ENCODE measurements at regions not wholly inside any gene's neighbourhood (a gene's known extent, or its start where the extent isn't known, plus 50 kb on each side); places are given as distances from the start of the nearest gene placed in this dataset.
"Not testable (repeated sequence)": the region's sequence is repeated elsewhere in the genome, so short reads cannot be mapped to it uniquely, and the experiment has no call there.

DNA sequence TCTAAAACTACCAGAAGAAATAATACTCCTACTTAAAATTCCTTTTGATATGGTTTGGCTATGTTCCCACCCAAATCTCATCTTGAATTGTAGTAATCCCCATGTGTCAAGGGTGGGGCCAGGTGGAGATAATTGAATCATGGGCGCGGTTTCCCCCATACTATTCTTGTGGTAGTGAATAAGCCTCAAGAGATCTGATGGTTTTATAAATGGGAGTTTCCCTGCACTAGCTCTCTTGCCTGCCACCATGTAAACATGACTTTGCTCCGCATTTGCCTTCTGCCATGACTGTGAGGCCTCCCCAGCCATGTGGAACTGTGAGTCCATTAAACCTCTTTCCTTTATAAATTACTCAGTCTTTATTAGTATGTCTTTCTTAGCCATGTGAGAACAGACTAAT is 390.5 kb downstream of the CHSY3 start:
- not testable (repeated sequence) for DNase-seq

DNA sequence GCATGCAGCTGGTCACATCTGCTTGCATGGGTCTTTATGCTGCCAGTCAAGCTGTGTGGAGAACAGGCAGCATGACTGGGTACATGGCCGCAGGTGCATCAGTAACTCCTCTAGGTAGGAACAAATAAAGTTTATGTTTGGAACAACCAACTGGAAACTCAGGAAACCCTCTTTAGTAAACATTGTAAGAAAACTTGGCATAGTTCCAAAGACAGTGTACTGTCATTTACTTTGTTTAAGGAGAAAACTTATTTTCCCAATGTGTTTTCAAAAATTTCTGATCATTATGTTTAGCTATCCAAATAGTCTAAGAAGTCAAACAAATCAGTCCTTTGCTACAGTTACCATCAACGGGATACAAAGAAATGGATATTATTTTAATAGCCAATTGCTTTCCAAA is 386.0 kb downstream of the CHSY3 start:
- DNase-seq = no peak

DNA sequence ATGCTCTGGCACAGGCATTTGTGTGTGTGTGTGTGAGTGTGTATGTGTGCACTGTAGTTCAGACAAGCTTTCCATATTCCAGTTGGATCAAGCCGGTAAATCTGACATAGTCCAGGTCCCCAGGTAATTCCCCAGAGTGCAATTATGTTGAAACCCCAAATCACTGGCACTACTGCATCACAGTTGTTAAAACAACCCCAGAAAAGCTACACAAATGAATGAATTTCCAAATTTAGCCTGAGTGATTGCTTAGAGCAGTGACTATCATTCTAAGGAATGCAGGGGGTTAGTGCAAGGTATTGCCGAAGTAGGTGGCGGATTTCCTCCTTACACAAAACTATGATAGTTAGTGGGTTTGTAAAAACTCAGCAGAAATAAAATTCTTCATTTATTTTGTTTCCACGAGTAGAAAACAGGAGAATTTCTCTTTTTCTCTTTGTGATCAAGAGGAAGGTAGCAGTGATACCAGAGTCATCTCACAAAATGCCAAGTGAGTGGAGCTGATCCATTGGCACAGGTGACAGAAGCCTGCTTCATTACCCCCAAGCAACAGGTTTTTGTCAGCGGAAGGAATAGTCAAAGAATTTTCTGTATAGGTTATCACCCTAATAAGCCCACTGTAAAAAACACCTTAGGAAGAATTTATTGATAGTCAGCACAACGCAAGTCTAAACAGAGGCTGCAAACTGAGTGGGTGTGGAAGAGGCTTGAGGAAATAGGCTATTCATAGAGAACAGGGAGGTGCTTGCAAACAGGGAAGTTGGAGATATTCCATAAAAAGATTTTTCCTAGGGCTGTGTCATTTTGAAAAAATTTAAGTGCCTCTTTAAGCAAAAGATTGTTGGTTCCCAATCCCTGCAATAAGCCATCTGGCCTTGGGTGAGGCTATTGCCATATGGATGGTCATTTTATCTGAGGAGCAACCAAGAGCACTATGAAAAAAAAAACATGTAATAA is 385.1 kb downstream of the CHSY3 start:
- no peak for DNase-seq

DNA sequence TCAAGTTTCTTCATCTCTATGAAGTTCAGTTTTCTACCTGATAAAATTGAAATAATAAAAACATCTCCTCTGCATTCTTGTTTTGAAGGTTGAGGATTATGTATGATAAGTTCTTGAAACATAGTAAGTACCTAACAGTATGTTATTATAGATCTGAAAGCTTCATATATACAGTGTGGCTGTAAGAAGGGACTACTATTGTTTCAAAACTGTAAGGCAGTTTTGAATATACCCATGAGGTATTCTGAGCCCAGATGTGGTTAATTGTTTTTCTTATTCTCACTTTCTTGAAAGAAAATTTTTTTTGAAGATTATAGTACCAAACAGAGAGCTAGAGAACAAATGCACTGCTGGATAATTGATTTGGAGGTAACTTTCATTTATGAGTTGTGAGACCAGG is 383.2 kb downstream of the CHSY3 start:
- DNase-seq = no peak

DNA sequence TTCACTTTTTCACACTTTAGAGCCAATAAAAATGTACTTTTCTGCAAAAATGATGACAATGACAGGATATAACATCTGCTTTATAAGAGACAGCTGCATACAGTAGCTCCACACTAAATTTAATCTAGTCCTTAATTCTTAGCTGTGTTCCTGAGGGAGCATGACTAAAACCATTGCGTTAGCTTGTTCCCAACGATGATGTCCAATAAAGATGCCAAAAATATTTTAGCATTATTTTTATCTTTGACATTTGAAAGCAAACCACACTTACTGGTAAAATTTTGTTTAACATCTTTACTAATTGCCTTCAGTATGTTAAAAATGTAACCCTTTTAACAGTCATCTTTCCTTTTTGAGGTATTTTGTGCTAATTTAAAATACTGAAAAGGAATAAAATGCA is 382.7 kb downstream of the CHSY3 start:
- DNase-seq = no peak

DNA sequence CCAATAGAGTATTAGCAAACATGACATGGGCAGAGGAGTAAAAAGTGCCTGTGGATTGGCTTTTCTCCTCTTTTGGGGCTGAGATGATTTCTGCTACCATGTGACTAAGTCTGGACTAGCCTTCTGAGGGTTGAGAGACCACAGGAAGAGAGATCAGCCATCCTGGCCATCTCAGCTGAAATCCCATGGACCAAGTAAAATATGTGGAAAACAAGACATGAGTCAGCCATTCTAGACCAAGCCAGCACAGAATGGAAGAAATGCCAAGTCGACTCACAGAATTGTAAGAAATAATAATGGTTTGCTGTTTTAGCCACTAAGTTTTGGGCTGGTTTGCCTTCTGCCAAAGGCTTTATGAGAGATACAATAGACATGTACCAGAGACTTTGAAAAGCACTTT is 377.8 kb downstream of the CHSY3 start:
- no peak for DNase-seq

DNA sequence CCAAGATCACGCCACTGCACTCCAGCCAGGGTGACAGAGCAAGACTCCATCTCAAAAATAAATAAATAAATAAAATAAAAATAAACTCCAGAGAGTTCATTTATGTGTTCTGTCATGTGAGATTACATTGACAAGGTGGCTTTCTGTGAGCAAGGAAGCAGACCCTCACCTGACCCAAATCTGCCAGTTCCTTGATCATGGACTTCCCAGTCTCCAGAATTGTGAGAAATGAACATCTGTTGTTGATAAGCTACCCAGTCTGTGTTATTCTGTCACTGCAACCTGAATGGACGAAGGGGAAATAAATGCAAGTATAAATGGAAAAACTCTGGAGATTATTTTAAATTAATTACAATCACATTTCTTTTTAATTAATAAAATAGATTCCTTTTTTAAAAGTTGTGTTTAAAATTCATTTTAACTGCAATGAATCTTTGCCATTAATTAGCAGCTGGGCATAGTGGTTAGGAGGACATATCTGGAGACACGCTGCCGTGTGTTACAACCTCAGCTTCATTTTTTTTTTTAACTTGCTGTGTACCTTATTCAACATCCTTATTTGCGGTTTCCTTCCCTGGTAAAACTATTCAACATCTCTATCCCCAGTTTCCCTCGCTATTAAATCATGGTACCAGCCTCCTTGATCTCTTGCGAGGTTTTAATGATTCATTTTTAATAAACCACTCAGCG is 376.4 kb downstream of the CHSY3 start:
- DNase-seq = no peak

DNA sequence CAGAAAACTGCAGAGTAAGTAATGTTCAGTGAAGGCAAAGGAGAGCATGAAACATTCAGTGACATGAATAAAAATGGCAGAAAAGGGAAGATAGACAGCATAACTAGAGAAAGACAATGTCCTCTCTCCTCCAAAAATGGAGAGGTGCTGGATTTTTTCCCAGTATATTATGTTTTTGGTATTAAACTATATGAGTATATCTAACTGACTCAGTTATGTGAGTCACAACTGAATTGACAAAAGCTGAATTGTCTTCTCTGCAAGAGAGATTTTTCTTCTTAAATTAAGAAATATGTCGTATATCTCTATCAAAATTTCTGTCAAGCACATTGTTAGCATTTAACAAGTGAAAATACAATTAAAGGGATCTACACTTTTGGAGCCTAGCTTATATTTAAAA is 375.1 kb downstream of the CHSY3 start:
- DNase-seq = no peak

DNA sequence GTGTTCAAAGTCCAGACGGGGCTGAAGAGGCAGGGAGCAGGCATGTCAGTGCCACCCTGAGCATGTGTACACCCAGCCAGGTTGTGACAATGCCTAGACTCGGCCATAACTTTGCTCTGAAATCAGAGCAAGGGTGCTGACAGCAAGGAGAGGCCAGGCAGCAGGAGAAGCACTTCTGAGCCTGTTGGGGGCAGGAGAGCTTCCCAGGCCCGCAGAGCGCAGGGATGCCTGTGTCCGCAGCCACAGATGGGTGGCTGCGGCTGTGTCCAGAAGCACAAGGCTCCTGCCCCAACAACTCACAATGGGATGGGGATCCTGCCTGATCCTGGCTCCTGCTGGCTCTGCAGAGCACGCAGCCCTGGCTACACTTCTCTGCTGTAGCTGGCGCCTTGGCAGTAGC is 373.9 kb downstream of the CHSY3 start:
- DNase-seq = no peak

DNA sequence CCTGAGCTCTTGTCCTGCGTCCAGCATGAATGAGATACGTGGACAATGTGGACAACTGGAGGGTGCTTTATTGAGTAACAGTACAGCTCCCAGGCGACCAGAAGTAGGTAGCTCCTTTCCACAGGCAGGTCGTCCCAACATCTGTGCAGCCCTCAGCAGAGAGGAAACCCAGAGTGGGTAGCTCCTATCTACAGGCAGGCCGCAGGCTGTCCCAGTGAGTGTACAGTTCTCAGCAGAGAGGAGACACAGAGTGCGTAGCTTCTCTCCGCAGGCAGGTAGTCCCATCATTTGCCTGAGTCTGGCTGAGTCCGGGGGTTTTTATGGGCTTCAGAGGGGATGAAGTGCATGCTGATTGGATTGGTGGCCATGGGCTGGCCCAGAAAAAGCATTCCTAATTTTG is 373.3 kb downstream of the CHSY3 start:
- no peak for DNase-seq

DNA sequence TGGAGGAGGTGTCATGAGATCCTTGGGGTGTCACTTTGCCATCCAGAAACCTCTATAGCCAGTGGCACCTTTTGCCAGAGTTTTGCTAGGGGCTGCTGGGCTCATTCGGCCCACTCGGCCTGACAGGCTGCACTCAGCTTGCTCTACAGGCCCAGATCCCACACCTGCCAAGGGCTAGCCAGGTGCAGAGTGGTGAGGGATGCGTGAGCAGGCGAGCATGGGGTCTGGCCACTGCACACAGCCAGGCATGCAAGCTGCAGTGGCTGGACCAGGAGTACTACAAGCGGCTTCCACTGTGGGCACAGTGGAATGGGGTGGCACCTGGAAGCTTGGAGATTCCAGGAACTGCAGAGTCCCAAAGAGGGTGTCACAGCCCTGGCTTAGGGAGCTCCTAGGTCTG is 372.7 kb downstream of the CHSY3 start:
- DNase-seq = no peak

DNA sequence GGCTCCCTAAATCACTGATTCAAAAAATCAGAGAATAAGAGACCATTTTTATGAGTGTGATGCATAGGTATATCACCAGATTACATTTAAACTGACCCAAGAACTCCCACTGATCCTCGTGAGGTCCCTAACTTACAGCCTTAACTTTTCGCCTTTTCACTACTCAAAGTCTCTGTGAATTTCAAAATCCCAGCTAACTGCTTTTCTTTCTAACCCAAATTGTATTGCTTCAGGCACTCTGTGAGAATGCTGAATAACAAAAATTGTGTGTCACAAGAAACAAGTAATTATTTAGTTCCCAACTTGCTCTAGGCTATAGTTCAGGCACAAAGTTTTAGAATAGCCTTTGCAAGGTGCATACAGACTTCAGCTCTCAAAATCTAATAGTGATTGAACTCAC is 368.6 kb downstream of the CHSY3 start:
- DNase-seq = no peak

DNA sequence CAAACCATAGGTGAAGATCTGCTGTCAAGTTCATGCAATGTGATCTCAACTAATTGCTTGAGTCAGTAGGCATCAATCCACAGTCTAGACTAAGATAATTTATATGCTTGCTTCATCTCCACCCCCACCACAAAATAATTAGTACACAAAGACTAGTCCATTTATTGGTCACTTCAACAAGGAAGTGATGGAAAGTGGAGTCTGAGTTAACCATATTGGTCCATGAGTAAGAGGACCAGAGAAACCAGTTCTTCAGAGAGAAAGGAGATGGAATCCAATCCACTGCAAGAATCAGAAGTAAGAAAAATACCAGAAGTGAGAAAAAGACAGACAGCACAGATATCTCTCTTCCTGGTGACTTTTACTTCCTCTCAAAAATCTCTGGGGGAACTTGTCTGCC is 366.5 kb downstream of the CHSY3 start:
- no peak for DNase-seq

DNA sequence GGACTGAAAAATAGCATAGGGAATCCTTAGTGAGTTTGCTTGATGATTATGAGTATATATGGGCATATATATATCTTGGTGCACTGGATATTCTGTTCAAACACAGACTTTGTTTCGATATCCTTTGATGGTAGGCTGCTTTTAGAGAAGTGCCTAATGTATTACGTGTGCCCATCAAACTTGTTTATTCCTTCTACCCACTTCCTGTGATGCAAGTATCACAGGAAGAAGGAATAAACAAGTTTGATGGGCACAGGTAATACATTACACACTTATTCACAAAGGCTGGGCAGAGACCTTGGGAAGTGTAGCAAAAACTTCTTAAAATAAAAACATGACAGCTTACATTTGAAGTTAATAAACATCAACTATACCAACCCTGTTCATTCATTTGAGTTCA is 364.2 kb downstream of the CHSY3 start:
- DNase-seq = no peak

DNA sequence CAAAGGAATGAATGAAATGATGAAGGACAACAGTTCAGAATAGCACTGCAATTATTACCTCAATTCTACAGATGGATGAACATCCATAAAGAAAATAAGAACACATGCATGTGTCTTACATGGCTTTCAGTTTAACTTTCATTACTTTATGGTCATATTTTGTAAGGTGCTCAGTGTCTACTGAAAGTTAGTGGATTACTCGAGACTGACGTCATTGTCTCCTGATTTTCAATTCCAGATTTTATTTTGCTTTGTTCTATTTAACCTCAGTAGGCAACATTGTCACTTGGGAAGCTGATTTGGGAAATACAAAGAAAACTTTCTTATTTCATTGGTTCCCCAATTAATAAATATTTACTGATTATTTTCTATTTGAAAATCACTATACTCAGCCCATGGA is 363.7 kb downstream of the CHSY3 start:
- no peak for DNase-seq

DNA sequence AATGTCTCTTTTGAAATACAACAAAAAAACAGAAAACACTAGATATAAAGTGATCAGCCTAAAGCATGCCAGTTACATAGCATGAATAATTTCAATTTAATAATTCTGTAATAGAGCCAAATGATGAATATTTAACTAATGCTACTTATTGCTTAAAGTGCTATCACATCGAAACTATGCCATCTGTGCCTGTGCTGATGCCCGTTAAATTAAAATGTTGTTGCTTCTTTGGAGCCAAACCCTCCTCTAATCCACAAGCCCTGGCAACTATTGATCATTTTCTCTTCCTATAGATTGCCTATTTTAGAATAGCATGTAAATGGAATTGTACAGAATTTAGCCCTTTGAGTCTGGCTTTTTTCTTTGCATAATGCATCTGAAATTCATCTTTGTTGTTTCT is 356.2 kb downstream of the CHSY3 start:
- no peak for DNase-seq

DNA sequence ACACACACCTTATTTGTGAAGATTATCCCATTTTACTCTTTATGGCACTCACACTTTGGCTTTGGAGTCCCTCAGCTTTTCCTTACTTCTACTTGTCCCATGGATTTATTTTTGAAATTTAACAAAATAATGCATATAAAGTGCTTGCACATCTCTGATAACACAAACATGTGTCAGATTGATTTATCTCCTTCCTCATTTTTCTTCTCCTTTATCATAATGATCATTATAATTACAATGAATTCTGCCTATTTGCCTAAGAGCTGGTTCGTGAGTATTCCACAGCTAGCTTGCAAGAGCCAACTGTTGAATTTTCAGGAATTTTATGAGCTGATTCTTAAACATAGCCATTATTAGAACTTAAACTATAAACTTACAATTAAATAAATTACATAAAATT is 347.7 kb downstream of the CHSY3 start:
- DNase-seq = no peak

DNA sequence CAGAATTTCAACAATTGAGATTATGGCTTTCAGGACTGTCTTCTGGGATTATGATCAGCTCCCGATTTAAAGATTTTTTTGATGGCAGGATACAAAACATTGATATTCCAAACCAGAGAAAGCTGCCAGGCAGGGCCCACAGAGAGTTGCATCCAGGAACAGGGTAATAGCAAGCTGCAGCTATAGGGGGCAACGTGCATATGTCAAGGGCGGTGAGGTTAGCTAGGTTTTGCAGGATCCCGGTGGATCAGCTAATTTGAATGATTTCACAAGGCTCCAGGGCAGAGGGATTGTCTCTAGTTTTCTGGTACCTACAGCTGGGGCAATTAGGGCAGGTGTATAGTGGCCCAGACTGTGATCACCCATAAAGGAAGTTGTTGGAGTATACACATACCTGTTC is 339.4 kb downstream of the CHSY3 start:
- DNase-seq = no peak

DNA sequence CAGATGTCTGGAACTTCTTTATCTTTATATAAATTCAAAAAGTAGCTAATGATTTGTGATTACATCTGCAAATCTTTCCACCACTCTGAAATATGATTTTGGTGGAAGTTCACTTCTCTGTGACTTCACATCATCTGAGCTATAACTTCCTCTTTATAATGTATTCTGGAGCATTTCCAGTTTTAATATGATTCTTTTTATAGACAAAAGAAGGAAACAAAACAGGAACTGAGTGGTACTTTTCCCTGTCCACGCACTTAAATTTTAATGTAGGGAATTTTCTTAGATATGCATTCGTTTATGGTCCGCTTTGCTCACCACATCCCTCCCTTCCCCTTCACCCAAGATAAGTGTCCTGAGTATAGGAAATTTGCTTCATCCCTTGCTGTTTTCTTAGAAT is 333.5 kb downstream of the CHSY3 start:
- DNase-seq = no peak

Measured in CD4-positive, alpha-beta T cell treated with Interferon alpha-2 for 1 hour (primary cell).